NCI-H82 treated with DMSO at 0.1 percent for 48 hours (cell line): ENCODE measurements at regions not wholly inside any gene's neighbourhood (a gene's known extent, or its start where the extent isn't known, plus 50 kb on each side); places are given as distances from the start of the nearest gene placed in this dataset.

Experiments
- DNase-seq: peaks from one replicate; lab custom pipeline; 2025; ENCODE audit not compliant: unreplicated experiment; lab: John Stamatoyannopoulos, UW

DNA sequence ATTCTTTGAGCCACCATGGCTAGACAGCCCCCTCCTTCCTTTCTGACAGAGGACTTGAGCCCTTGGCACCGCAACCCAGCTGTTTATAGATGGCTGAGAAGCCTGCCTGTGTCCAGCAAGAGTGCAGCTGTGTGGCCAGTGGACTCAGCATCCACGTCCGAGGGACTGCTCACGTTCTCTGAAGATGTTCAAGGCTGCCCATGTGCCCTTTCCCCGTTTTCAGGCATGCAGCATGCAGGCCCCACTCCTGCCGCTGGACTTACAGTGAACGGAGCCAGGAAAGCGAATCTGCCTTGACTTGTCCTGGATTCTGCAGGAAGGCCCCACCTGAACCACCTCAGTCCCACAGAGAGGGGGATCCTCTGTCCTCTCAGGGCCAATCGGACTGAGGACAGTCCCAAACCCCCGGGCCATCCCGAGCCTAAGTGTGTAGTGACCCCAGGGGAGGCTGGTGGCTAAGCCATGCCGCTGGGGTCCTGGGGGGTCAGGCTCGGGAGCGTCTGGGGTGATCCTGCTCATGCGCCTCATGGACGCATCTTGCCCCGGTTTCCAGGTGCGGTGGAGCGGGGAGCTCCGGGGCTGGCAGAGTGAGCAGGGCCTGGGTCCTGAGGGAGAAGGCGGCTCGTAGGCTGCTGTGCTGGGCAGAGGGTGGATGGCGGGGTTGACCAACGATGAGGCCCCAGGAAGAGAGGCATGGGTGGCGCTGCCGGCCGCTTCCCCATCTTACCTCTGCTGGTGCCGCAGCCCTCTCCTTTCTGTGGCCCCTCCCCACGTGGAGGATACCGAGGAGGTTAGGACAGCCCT lies 170.7 kb downstream of the CTTN start:
- DNase-seq: no peak

DNA sequence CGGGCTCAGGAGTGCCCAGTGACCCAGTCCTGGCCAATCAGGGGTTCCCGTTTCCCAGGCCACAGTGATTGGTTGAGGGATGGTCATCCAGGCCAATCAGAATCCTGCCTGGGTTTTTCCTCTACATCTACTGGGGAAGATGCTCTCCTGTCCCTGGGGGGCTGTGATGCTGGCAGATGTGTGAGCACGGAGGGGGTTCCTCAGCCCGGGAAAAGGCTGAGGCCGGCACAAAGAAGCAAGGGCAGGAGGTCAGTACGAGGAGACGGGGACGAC lies 171.2 kb downstream of the CTTN start:
- DNase-seq: no peak

GRCh38 chr11:70569996-70570692 lies 171.8 kb downstream of the CTTN start:
- no peak for DNase-seq

DNA sequence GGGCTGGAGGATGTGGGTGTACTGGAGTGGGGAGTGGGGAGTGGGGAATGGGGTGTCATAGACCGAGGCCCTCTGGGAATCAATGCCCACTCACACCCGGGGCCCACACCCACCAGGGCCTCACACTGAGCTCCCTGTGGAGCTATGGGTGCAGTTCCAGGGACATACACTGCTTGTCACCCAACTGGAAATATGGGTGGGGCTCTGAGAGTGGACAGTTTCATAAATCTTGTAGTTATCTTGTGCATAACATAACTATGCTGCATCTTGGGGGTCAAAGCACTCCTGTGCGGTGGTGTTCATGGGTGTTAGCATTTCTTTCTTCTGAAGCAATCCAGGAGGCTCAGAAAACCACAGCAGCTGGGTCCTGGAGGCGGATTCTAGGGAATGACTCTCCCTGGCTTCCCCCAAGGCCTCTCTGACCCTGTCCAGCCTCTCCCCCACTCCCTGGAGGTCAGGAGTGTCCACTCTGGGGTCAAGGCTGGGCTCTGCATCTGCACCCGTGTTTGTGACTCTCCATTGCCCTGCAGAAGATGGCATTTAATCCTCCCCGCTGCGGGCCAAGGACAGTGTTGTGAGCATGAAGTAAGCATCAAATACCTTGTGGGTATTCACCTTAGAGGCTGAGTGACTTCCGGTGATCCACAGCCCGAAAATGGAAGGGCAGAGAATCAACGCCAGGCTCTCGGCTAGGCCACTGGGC lies 172.5 kb downstream of the CTTN start:
- DNase-seq: no peak

GRCh38 chr11:70572974-70573260 lies 174.6 kb downstream of the CTTN start:
- no peak for DNase-seq

GRCh38 chr11:70573701-70574151 lies 175.4 kb downstream of the CTTN start:
- DNase-seq: no peak

DNA sequence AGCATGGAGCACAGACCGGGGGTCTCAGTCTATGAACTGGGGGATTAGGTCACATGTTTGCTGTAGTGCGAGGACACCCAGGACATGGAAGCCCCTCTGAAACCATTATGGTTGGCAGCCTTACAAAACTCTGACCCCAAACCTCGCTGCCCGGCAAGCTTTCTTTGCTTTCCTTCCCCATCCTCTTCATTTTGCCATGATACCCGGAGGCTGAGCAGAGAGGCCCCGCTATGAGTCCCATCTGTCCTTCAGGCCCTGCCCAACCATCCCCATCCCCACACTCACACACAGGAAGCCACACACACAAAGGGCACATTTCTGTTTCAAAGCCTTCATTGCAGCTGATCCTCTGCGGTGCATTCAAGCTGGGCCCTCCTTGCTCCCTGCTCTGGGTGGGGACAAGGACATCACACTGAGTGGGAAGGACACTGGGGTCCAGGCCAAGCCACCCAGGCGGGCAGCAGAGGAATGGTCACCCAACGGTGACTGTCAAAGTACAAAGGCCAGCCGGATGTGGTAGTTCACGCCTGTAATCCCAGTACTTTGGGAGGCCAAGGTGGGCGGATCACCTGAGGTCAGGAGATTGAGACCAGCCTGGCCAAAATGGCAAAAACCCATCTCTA lies 176.5 kb downstream of the CTTN start:
- no peak for DNase-seq

GRCh38 chr11:70575396-70576060 lies 177.2 kb downstream of the CTTN start:
- DNase-seq: no peak

- no peak for DNase-seq
Observed at GRCh38 chr11:70577258-70577603, 178.9 kb downstream of the CTTN start.

- no peak for DNase-seq
Observed at GRCh38 chr11:70577948-70578347, 179.6 kb downstream of the CTTN start.

- DNase-seq: no peak
Observed at GRCh38 chr11:70578371-70578770, 180.0 kb downstream of the CTTN start.

DNA sequence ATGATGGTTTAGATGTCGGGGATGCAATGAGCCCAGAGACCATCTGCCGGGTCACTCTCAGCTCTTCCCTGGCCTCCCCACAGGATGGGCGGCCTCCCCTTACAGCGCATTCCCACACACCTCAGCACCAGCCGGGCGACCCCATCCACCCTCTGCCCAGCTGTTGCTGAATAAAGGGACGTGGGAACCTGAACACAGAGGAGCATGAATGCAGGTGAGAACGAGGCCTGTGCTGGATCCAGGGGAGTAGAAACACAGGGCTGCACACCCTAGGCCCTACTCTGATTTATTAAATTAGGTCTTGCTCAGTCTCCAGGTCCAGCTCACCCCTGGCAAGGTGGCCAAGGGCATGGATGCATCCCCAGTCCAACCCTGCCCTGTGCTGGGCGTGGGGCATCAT lies 180.5 kb downstream of the CTTN start:
- DNase-seq: no peak

DNA sequence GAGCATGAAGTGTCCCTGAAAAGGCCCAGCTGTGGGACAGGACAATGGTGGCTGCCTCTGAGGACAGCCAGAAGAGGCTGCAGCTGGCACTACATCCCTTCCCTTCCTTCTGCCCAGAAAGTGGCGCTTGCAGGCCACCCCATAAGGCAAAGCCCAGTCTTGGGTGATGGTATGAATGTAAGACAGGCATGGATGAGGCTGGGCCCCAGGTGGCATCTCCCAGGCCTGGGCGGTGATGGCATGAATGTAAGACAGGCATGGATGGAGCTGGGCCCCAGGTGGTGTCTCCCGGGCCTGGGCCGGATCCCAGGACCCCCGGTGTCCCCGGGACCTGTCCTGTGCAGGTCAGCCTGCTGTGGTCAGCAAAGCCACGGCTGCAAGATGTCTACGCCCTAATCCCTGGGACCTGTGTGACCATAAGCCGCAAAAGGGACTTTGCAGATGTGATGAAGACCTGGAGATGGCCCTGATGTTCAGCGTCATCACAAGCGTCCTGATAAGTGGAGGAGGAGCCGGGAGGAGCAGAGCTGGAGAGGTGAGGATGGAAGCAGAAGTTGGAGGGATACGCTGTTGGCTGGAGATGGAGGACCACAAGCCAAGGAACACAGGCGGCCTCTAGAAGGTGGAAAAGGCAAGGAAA lies 181.1 kb downstream of the CTTN start:
- no peak for DNase-seq

DNA sequence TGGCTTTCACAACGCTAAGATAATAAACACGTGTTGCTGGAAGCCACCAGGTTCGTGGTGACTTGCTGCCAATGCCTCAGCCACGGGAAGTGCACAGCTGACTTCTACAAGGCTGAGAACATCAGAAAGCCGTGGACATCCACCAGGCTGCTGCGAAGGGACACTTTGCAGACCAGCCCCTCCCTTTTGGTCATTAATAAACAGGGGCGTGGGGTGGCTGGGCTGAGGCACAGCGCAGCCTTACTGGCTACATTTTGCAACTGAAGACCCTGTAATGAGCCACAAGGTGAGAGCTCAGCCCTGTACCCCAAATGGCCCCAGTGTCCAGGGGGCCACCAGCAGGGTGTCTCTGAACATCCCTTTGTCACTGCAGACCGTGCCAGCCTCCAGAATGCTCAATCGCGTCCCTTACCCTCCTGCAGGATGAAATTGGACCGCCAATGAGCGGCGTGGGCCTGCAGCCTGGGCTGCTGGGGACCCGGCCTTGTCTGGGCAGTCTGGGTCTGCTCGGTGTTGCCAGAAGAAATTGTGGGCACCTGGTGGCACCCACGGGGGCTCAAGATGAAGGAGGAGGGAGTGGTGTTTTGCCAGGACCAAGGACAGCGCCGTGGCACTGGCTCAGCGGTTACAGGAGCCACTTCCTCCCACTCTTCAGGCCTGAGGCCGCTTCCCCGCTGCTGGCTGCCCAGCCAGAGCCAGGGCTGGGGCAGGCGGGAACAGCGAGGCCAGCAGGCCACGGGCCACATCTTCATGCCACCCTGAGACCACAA lies 181.9 kb downstream of the CTTN start:
- DNase-seq: no peak

GRCh38 chr11:70581991-70582885 lies 183.9 kb downstream of the CTTN start:
- peak; percentile 78 for DNase-seq

GRCh38 chr11:70582886-70583641 lies 184.7 kb downstream of the CTTN start:
- no peak for DNase-seq

GRCh38 chr11:70583781-70584218 lies 185.5 kb downstream of the CTTN start:
- DNase-seq: no peak

- DNase-seq: no peak
Observed at GRCh38 chr11:70584498-70585235, 186.3 kb downstream of the CTTN start.
